Right ventricle myocardium inferior (tissue), 1 donor: ENCODE measurements at regions not wholly inside any gene's neighbourhood (a gene's known extent, or its start where the extent isn't known, plus 50 kb on each side); places are given as distances from the start of the nearest gene placed in this dataset.

Experiments used
- ATAC-seq: fragments of 200-7000 bp; cut with Tn5 transposase; one replicate; pipeline ENCODE4 v1.9.1; 2020; ENCODE audit warnings: mild to moderate bottlenecking, moderate library complexity
- DNase-seq: peaks from one replicate; pipeline ENCODE4 v3.0.0; 2021; ENCODE audit errors: missing footprints
- intact Hi-C: fragments of 100-400 bp; cut with DNase I; formaldehyde crosslinking; loops from one replicate; pipeline ENCODE4 v1.11.0; 2022
- donor health status: DM: no; HTN: yes; CAD: no; lungs with severe emphysema.

GRCh38 chr19:28234637-28235036 is 978.3 kb downstream of the UQCRFS1 start:
- DNase-seq = no peak
- intact Hi-C loops = no loop called here
- ATAC-seq = no peak

- ATAC-seq (no peak), DNase-seq (no peak)
- intact Hi-C loops = no loop called here
Observed at GRCh38 chr19:28228854-28229253, 984.1 kb downstream of the UQCRFS1 start.

- ATAC-seq (no peak), DNase-seq (no peak)
- intact Hi-C loops = no loop called here
Observed at GRCh38 chr19:28224441-28224840, 988.5 kb downstream of the UQCRFS1 start.

- intact Hi-C loops = no loop called here
- DNase-seq (no peak), ATAC-seq (no peak)
Observed at GRCh38 chr19:28221736-28222135, 991.2 kb downstream of the UQCRFS1 start.

GRCh38 chr19:28218728-28219127 is 994.2 kb downstream of the UQCRFS1 start:
- no peak for DNase-seq
- ATAC-seq = no peak
- intact Hi-C loops = no loop called here

GRCh38 chr19:28217022-28217421 is 995.9 kb downstream of the UQCRFS1 start:
- intact Hi-C loops = no loop called here
- ATAC-seq (no peak), DNase-seq (no peak)

- intact Hi-C loops = no loop called here
- no peak for ATAC-seq
- no peak for DNase-seq
Observed at GRCh38 chr19:28213470-28214082, 999.4 kb downstream of the UQCRFS1 start.

- DNase-seq = no peak
- ATAC-seq = no peak
- intact Hi-C loops = no loop called here
Observed at GRCh38 chr19:28210886-28211285, 1002.1 kb downstream of the UQCRFS1 start.

- intact Hi-C loops = no loop called here
- DNase-seq (no peak), ATAC-seq (no peak)
Observed at GRCh38 chr19:28208745-28209144, 1004.2 kb downstream of the UQCRFS1 start.

GRCh38 chr19:28207244-28207643 is 1005.7 kb downstream of the UQCRFS1 start:
- intact Hi-C loops = no loop called here
- DNase-seq = no peak
- ATAC-seq = no peak

GRCh38 chr19:28201462-28201943 is 1011.4 kb downstream of the UQCRFS1 start:
- no peak for DNase-seq
- intact Hi-C loops = no loop called here
- no peak for ATAC-seq

GRCh38 chr19:28199323-28199722 is 1013.6 kb downstream of the UQCRFS1 start:
- intact Hi-C loops = no loop called here
- ATAC-seq (no peak), DNase-seq (no peak)

- intact Hi-C loops = no loop called here
- ATAC-seq = no peak
- DNase-seq = no peak
Observed at GRCh38 chr19:28196961-28197360, 1016.0 kb downstream of the UQCRFS1 start.

- ATAC-seq = no peak
- DNase-seq = no peak
- intact Hi-C loops = no loop called here
Observed at GRCh38 chr19:28196101-28196500, 1016.9 kb downstream of the UQCRFS1 start.

- DNase-seq (no peak), ATAC-seq (no peak)
- intact Hi-C loops = no loop called here
Observed at GRCh38 chr19:28185646-28186045, 1027.3 kb downstream of the UQCRFS1 start.

- ATAC-seq (no peak), DNase-seq (no peak)
- intact Hi-C loops = no loop called here
Observed at GRCh38 chr19:28184997-28185396, 1028.0 kb downstream of the UQCRFS1 start.

GRCh38 chr19:28176193-28176592 is 1036.8 kb downstream of the UQCRFS1 start:
- ATAC-seq (no peak), DNase-seq (no peak)
- intact Hi-C loops = no loop called here

GRCh38 chr19:28171983-28172382 is 1041.0 kb downstream of the UQCRFS1 start:
- intact Hi-C loops = no loop called here
- DNase-seq (no peak), ATAC-seq (no peak)

GRCh38 chr19:28170066-28170465 is 1042.9 kb downstream of the UQCRFS1 start:
- intact Hi-C loops = no loop called here
- no peak for ATAC-seq
- no peak for DNase-seq

- intact Hi-C loops = no loop called here
- DNase-seq = no peak
- ATAC-seq = no peak
Observed at GRCh38 chr19:28169168-28169887, 1043.6 kb downstream of the UQCRFS1 start.

GRCh38 chr19:28168557-28168956 is 1044.4 kb downstream of the UQCRFS1 start:
- ATAC-seq (no peak), DNase-seq (no peak)
- intact Hi-C loops = no loop called here
